ENCODE measurements at regions not wholly inside any gene's neighbourhood (a gene's known extent, or its start where the extent isn't known, plus 50 kb on each side); places are given as distances from the start of the nearest gene placed in this dataset.

GRCh38 chr5:61268871-61269270 is 63.2 kb upstream of the ZSWIM6 start:
- H3K9me3 ChIP-seq = no peaks in the 10 kb centered on the region
- no peaks in the 10 kb centered on the region for H3K4me1 ChIP-seq
- H3K4me3 ChIP-seq = no peak overlapping the region
- no peaks in the 10 kb centered on the region for H3K27me3 ChIP-seq
- H3K27ac ChIP-seq = no peak overlapping the region
- TF ChIP-seq POLR2AphosphoS5 (IDR thresholded peaks at IDR 0.05) (no peak), POLR2A (IDR thresholded peaks at IDR 0.05) (no peak), CTCF (IDR thresholded peaks at IDR 0.05) (no peak)
- H3K36me3 ChIP-seq = no peaks in the 10 kb centered on the region
- intact Hi-C loops (cut with DNase I; ENCODE audit: low total_unique reads) = no loop called here
- no peak for DNase-seq (ENCODE audit: low spot score in 2 of 2)

GRCh38 chr5:61270510-61271165 is 61.4 kb upstream of the ZSWIM6 start:
- DNase-seq (ENCODE audit: low spot score in 2 of 2) = no peak
- TF ChIP-seq CTCF (IDR thresholded peaks at IDR 0.05) = no peak
- no peak for TF ChIP-seq POLR2AphosphoS5 (IDR thresholded peaks at IDR 0.05)
- no peak for TF ChIP-seq POLR2A (IDR thresholded peaks at IDR 0.05)
- no peaks in the 10 kb centered on the region for H3K9me3 ChIP-seq
- intact Hi-C loops (cut with DNase I; ENCODE audit: low total_unique reads) = no loop called here
- no peaks in the 10 kb centered on the region for H3K36me3 ChIP-seq
- H3K27ac ChIP-seq = no peak overlapping the region
- H3K4me3 ChIP-seq = no peak overlapping the region
- H3K27me3 ChIP-seq = no peaks in the 10 kb centered on the region
- H3K4me1 ChIP-seq = no peaks in the 10 kb centered on the region

GRCh38 chr5:61272688-61273087 is 59.4 kb upstream of the ZSWIM6 start:
- no peak for TF ChIP-seq POLR2AphosphoS5 (IDR thresholded peaks at IDR 0.05)
- TF ChIP-seq CTCF (IDR thresholded peaks at IDR 0.05) = no peak
- TF ChIP-seq POLR2A (IDR thresholded peaks at IDR 0.05) = no peak
- Histone ChIP-seq H3K4me3 (no peak overlapping the region), H3K27me3 (no peaks in the 10 kb centered on the region), H3K27ac (no peak overlapping the region), H3K4me1 (no peaks in the 10 kb centered on the region), H3K9me3 (no peaks in the 10 kb centered on the region), H3K36me3 (no peaks in the 10 kb centered on the region)
- intact Hi-C loops (cut with DNase I; ENCODE audit: low total_unique reads) = no loop called here
- DNase-seq (ENCODE audit: low spot score in 2 of 2) = no peak

GRCh38 chr5:61273279-61273975 is 58.6 kb upstream of the ZSWIM6 start:
- Histone ChIP-seq H3K27me3 (no peaks in the 10 kb centered on the region), H3K4me3 (no peak overlapping the region), H3K9me3 (no peaks in the 10 kb centered on the region), H3K36me3 (no peaks in the 10 kb centered on the region), H3K4me1 (no peaks in the 10 kb centered on the region), H3K27ac (no peak overlapping the region)
- TF ChIP-seq POLR2A (IDR thresholded peaks at IDR 0.05) (no peak), POLR2AphosphoS5 (IDR thresholded peaks at IDR 0.05) (no peak), CTCF (IDR thresholded peaks at IDR 0.05) (no peak)
- no peak for DNase-seq (ENCODE audit: low spot score in 2 of 2)
- intact Hi-C loops (cut with DNase I; ENCODE audit: low total_unique reads) = no loop called here

- Histone ChIP-seq H3K4me3 (no peak overlapping the region), H3K36me3 (no peaks in the 10 kb centered on the region), H3K9me3 (no peaks in the 10 kb centered on the region), H3K4me1 (no peaks in the 10 kb centered on the region), H3K27ac (no peak overlapping the region), H3K27me3 (no peaks in the 10 kb centered on the region)
- intact Hi-C loops (cut with DNase I; ENCODE audit: low total_unique reads) = no loop called here
- TF ChIP-seq POLR2AphosphoS5 (IDR thresholded peaks at IDR 0.05) = no peak
- TF ChIP-seq POLR2A (IDR thresholded peaks at IDR 0.05) = no peak
- no peak for TF ChIP-seq CTCF (IDR thresholded peaks at IDR 0.05)
- no peak for DNase-seq (ENCODE audit: low spot score in 2 of 2)
Observed at GRCh38 chr5:61274511-61274911, 57.5 kb upstream of the ZSWIM6 start.
